Neural cell (in vitro differentiated cells): ENCODE measurements at regions not wholly inside any gene's neighbourhood (a gene's known extent, or its start where the extent isn't known, plus 50 kb on each side); places are given as distances from the start of the nearest gene placed in this dataset.

Source experiments
- H2AFZ ChIP-seq: fragments of 200-600, 300-800 bp; sonication (generic), shearing (Covaris generic); 2 replicates; pipeline ENCODE4 v1.6.0; 2014; ENCODE audit warnings: low read depth, mild to moderate bottlenecking, antibody characterized with exemption, low read length, moderate library complexity
- H3F3A ChIP-seq: fragments of 200-600 bp; shearing (Covaris generic); 2 replicates; pipeline ENCODE4 v1.6.1; 2016; ENCODE audit warnings: mild to moderate bottlenecking, moderate library complexity, mixed read lengths, antibody characterized with exemption, low read length; ENCODE audit not compliant: insufficient read depth, poor library complexity, severe bottlenecking
- H3K27ac ChIP-seq: fragments of 200-600, 300-800 bp; sonication (generic), shearing (Covaris generic); 2 replicates; pipeline ENCODE4 v1.5.1; 2014; ENCODE audit warnings: mild to moderate bottlenecking, low read length, moderate library complexity
- H3K27me3 ChIP-seq: fragments of 300-800, 200-600 bp; sonication (generic), shearing (Covaris generic); 2 replicates; pipeline ENCODE4 v1.6.0; 2014; ENCODE audit warnings: mild to moderate bottlenecking, low read depth, low read length, moderate library complexity; ENCODE audit not compliant: insufficient read depth
- H3K36me3 ChIP-seq: fragments of 300-800, 200-600 bp; sonication (generic), shearing (Covaris generic); 2 replicates; pipeline ENCODE4 v1.5.1; 2014; ENCODE audit warnings: mild to moderate bottlenecking, antibody characterized with exemption, low read length, moderate library complexity; ENCODE audit not compliant: insufficient read depth
- H3K4me2 ChIP-seq: fragments of 300-800, 200-600 bp; sonication (generic), shearing (Covaris generic); 2 replicates; pipeline ENCODE4 v1.6.0; 2014; ENCODE audit warnings: mild to moderate bottlenecking, low read length
- H3K4me3 ChIP-seq: fragments of 300-800, 200-600 bp; sonication (generic), shearing (Covaris generic); 2 replicates; pipeline ENCODE4 v1.5.1; 2014; ENCODE audit warnings: mild to moderate bottlenecking, low read length, moderate library complexity
- H3K79me2 ChIP-seq: fragments of 200-600 bp; shearing (Covaris generic); replicated peaks from 2 replicates; pipeline ENCODE4 v1.6.0; 2014; ENCODE audit warnings: mild to moderate bottlenecking, low read length, moderate library complexity; ENCODE audit not compliant: insufficient read depth
- H3K9ac ChIP-seq: fragments of 300-800, 200-600 bp; sonication (generic), shearing (Covaris generic); 2 replicates; pipeline ENCODE4 v1.6.1; 2016; ENCODE audit warnings: mild to moderate bottlenecking, low read length, mixed read lengths
- H3K9me2 ChIP-seq: fragments of 200-600 bp; shearing (Covaris generic); 2 replicates; pipeline ENCODE4 v1.6.1; 2016; ENCODE audit warnings: mild to moderate bottlenecking, low read length, mixed read lengths; ENCODE audit not compliant: insufficient read depth
- H3K9me3 ChIP-seq: fragments of 200-600, 300-800 bp; sonication (generic), shearing (Covaris generic); 2 replicates; pipeline ENCODE4 v1.6.1; 2016; ENCODE audit warnings: mild to moderate bottlenecking, mixed run types, low read length, moderate library complexity, mixed read lengths
- H4K20me1 ChIP-seq: fragments of 200-600 bp; shearing (Covaris generic); 2 replicates; pipeline ENCODE4 v1.6.1; 2016; ENCODE audit warnings: mild to moderate bottlenecking, mixed run types; ENCODE audit not compliant: insufficient read depth
- CTCF ChIP-seq: fragments of 450-650 bp; IDR thresholded peaks from 2 replicates; pipeline ENCODE4 v1.5.1; 2014; ENCODE audit warnings: antibody characterized with exemption, mild to moderate bottlenecking, moderate library complexity; ENCODE audit not compliant: poor library complexity, severe bottlenecking
- EP300 ChIP-seq: fragments of 450-650 bp; conservative IDR thresholded peaks from 2 replicates; pipeline ENCODE4 v1.6.1; 2014; ENCODE audit warnings: antibody characterized with exemption, mild to moderate bottlenecking, moderate library complexity; ENCODE audit not compliant: poor library complexity, severe bottlenecking
- EZH2 ChIP-seq: fragments of 200-600, 300-800 bp; shearing (Covaris generic), sonication (generic); IDR thresholded peaks from 2 replicates; pipeline ENCODE4 v1.6.1; 2014; ENCODE audit warnings: antibody characterized with exemption, low read length, borderline replicate concordance, mild to moderate bottlenecking; ENCODE audit not compliant: insufficient read depth, poor library complexity, severe bottlenecking
- MXI1 ChIP-seq: fragments of 450-650 bp; conservative IDR thresholded peaks from 2 replicates; pipeline ENCODE4 v1.6.1; 2014; ENCODE audit warnings: antibody characterized with exemption, mild to moderate bottlenecking; ENCODE audit not compliant: poor library complexity, severe bottlenecking
- POLR2AphosphoS5 ChIP-seq: IDR thresholded peaks from 2 replicates; pipeline ENCODE4 v1.6.1; 2012
- RAD21 ChIP-seq: fragments of 450-650 bp; conservative IDR thresholded peaks from 2 replicates; pipeline ENCODE4 v1.6.1; 2014; ENCODE audit warnings: antibody characterized with exemption, mild to moderate bottlenecking, moderate library complexity
- REST ChIP-seq: IDR thresholded peaks from 2 replicates; pipeline ENCODE4 v1.6.1; 2012; ENCODE audit warnings: borderline replicate concordance
- SMC3 ChIP-seq: fragments of 450-650 bp; conservative IDR thresholded peaks from 2 replicates; pipeline ENCODE4 v1.6.1; 2014; ENCODE audit warnings: antibody characterized with exemption, mild to moderate bottlenecking, moderate library complexity; ENCODE audit not compliant: poor library complexity
- TAF1 ChIP-seq: IDR thresholded peaks from 2 replicates; pipeline ENCODE4 v1.6.1; 2012; ENCODE audit warnings: low read depth

GRCh38 chr18:8972116-8972515 lies 130.4 kb upstream of the NDUFV2 start:
- Histone ChIP-seq H2AFZ (no peak overlapping the region), H3K36me3 (no peaks in the 10 kb centered on the region), H3F3A (no peaks in the 10 kb centered on the region), H4K20me1 (no peaks in the 10 kb centered on the region), H3K9me3 (peaks cover 3% of the 10 kb centered on the region), H3K9ac (no peak overlapping the region), H3K79me2 (no peaks in the 10 kb centered on the region), H3K4me3 (no peak overlapping the region), H3K27me3 (no peaks in the 10 kb centered on the region), H3K4me2 (no peak overlapping the region), H3K27ac (no peak overlapping the region), H3K9me2 (no peaks in the 10 kb centered on the region)
- no peak for TF ChIP-seq EZH2
- no peak for TF ChIP-seq EP300
- no peak for TF ChIP-seq MXI1
- no peak for TF ChIP-seq TAF1
- TF ChIP-seq POLR2AphosphoS5: no peak
- no peak for TF ChIP-seq CTCF
- TF ChIP-seq REST: no peak
- no peak for TF ChIP-seq SMC3
- TF ChIP-seq RAD21: no peak

- Histone ChIP-seq H3K9ac (no peak overlapping the region), H3F3A (no peaks in the 10 kb centered on the region), H3K4me2 (no peak overlapping the region), H3K79me2 (no peaks in the 10 kb centered on the region), H3K9me3 (peaks cover 3% of the 10 kb centered on the region), H3K27ac (no peak overlapping the region), H3K9me2 (no peaks in the 10 kb centered on the region), H3K4me3 (no peak overlapping the region), H2AFZ (no peak overlapping the region), H3K36me3 (no peaks in the 10 kb centered on the region), H3K27me3 (no peaks in the 10 kb centered on the region), H4K20me1 (no peaks in the 10 kb centered on the region)
- TF ChIP-seq MXI1: no peak
- no peak for TF ChIP-seq REST
- TF ChIP-seq CTCF: no peak
- TF ChIP-seq RAD21: no peak
- no peak for TF ChIP-seq SMC3
- no peak for TF ChIP-seq EP300
- no peak for TF ChIP-seq EZH2
- TF ChIP-seq TAF1: no peak
- TF ChIP-seq POLR2AphosphoS5: no peak
Measured at GRCh38 chr18:8974279-8974678, 128.2 kb upstream of the NDUFV2 start.
